Neural cell (in vitro differentiated cells): ENCODE measurements at regions not wholly inside any gene's neighbourhood (a gene's known extent, or its start where the extent isn't known, plus 50 kb on each side); places are given as distances from the start of the nearest gene placed in this dataset.

Source experiments
- H2AFZ ChIP-seq: fragments of 200-600, 300-800 bp; sonication (generic), shearing (Covaris generic); 2 replicates; pipeline ENCODE4 v1.6.0; 2014; ENCODE audit warnings: low read depth, mild to moderate bottlenecking, antibody characterized with exemption, low read length, moderate library complexity
- H3F3A ChIP-seq: fragments of 200-600 bp; shearing (Covaris generic); 2 replicates; pipeline ENCODE4 v1.6.1; 2016; ENCODE audit warnings: mild to moderate bottlenecking, moderate library complexity, mixed read lengths, antibody characterized with exemption, low read length; ENCODE audit not compliant: insufficient read depth, poor library complexity, severe bottlenecking
- H3K27ac ChIP-seq: fragments of 200-600, 300-800 bp; sonication (generic), shearing (Covaris generic); 2 replicates; pipeline ENCODE4 v1.5.1; 2014; ENCODE audit warnings: mild to moderate bottlenecking, low read length, moderate library complexity
- H3K27me3 ChIP-seq: fragments of 300-800, 200-600 bp; sonication (generic), shearing (Covaris generic); 2 replicates; pipeline ENCODE4 v1.6.0; 2014; ENCODE audit warnings: mild to moderate bottlenecking, low read depth, low read length, moderate library complexity; ENCODE audit not compliant: insufficient read depth
- H3K36me3 ChIP-seq: fragments of 300-800, 200-600 bp; sonication (generic), shearing (Covaris generic); 2 replicates; pipeline ENCODE4 v1.5.1; 2014; ENCODE audit warnings: mild to moderate bottlenecking, antibody characterized with exemption, low read length, moderate library complexity; ENCODE audit not compliant: insufficient read depth
- H3K4me2 ChIP-seq: fragments of 300-800, 200-600 bp; sonication (generic), shearing (Covaris generic); 2 replicates; pipeline ENCODE4 v1.6.0; 2014; ENCODE audit warnings: mild to moderate bottlenecking, low read length
- H3K4me3 ChIP-seq: fragments of 300-800, 200-600 bp; sonication (generic), shearing (Covaris generic); 2 replicates; pipeline ENCODE4 v1.5.1; 2014; ENCODE audit warnings: mild to moderate bottlenecking, low read length, moderate library complexity
- H3K79me2 ChIP-seq: fragments of 200-600 bp; shearing (Covaris generic); replicated peaks from 2 replicates; pipeline ENCODE4 v1.6.0; 2014; ENCODE audit warnings: mild to moderate bottlenecking, low read length, moderate library complexity; ENCODE audit not compliant: insufficient read depth
- H3K9ac ChIP-seq: fragments of 300-800, 200-600 bp; sonication (generic), shearing (Covaris generic); 2 replicates; pipeline ENCODE4 v1.6.1; 2016; ENCODE audit warnings: mild to moderate bottlenecking, low read length, mixed read lengths
- H3K9me2 ChIP-seq: fragments of 200-600 bp; shearing (Covaris generic); 2 replicates; pipeline ENCODE4 v1.6.1; 2016; ENCODE audit warnings: mild to moderate bottlenecking, low read length, mixed read lengths; ENCODE audit not compliant: insufficient read depth
- H3K9me3 ChIP-seq: fragments of 200-600, 300-800 bp; sonication (generic), shearing (Covaris generic); 2 replicates; pipeline ENCODE4 v1.6.1; 2016; ENCODE audit warnings: mild to moderate bottlenecking, mixed run types, low read length, moderate library complexity, mixed read lengths
- H4K20me1 ChIP-seq: fragments of 200-600 bp; shearing (Covaris generic); 2 replicates; pipeline ENCODE4 v1.6.1; 2016; ENCODE audit warnings: mild to moderate bottlenecking, mixed run types; ENCODE audit not compliant: insufficient read depth
- CTCF ChIP-seq: fragments of 450-650 bp; IDR thresholded peaks from 2 replicates; pipeline ENCODE4 v1.5.1; 2014; ENCODE audit warnings: antibody characterized with exemption, mild to moderate bottlenecking, moderate library complexity; ENCODE audit not compliant: poor library complexity, severe bottlenecking
- EP300 ChIP-seq: fragments of 450-650 bp; conservative IDR thresholded peaks from 2 replicates; pipeline ENCODE4 v1.6.1; 2014; ENCODE audit warnings: antibody characterized with exemption, mild to moderate bottlenecking, moderate library complexity; ENCODE audit not compliant: poor library complexity, severe bottlenecking
- EZH2 ChIP-seq: fragments of 200-600, 300-800 bp; shearing (Covaris generic), sonication (generic); IDR thresholded peaks from 2 replicates; pipeline ENCODE4 v1.6.1; 2014; ENCODE audit warnings: antibody characterized with exemption, low read length, borderline replicate concordance, mild to moderate bottlenecking; ENCODE audit not compliant: insufficient read depth, poor library complexity, severe bottlenecking
- MXI1 ChIP-seq: fragments of 450-650 bp; conservative IDR thresholded peaks from 2 replicates; pipeline ENCODE4 v1.6.1; 2014; ENCODE audit warnings: antibody characterized with exemption, mild to moderate bottlenecking; ENCODE audit not compliant: poor library complexity, severe bottlenecking
- POLR2AphosphoS5 ChIP-seq: IDR thresholded peaks from 2 replicates; pipeline ENCODE4 v1.6.1; 2012
- RAD21 ChIP-seq: fragments of 450-650 bp; conservative IDR thresholded peaks from 2 replicates; pipeline ENCODE4 v1.6.1; 2014; ENCODE audit warnings: antibody characterized with exemption, mild to moderate bottlenecking, moderate library complexity
- REST ChIP-seq: IDR thresholded peaks from 2 replicates; pipeline ENCODE4 v1.6.1; 2012; ENCODE audit warnings: borderline replicate concordance
- SMC3 ChIP-seq: fragments of 450-650 bp; conservative IDR thresholded peaks from 2 replicates; pipeline ENCODE4 v1.6.1; 2014; ENCODE audit warnings: antibody characterized with exemption, mild to moderate bottlenecking, moderate library complexity; ENCODE audit not compliant: poor library complexity
- TAF1 ChIP-seq: IDR thresholded peaks from 2 replicates; pipeline ENCODE4 v1.6.1; 2012; ENCODE audit warnings: low read depth

- Histone ChIP-seq H3K4me3 (no peak overlapping the region), H2AFZ (no peak overlapping the region), H3K9me2 (no peaks in the 10 kb centered on the region), H3K27ac (no peak overlapping the region), H3K27me3 (no peaks in the 10 kb centered on the region), H3K9me3 (no peaks in the 10 kb centered on the region), H3F3A (no peaks in the 10 kb centered on the region), H4K20me1 (no peaks in the 10 kb centered on the region), H3K4me2 (no peak overlapping the region), H3K9ac (no peak overlapping the region), H3K79me2 (no peaks in the 10 kb centered on the region), H3K36me3 (no peaks in the 10 kb centered on the region)
- TF ChIP-seq POLR2AphosphoS5: no peak
- TF ChIP-seq REST: no peak
- TF ChIP-seq EZH2: no peak
- TF ChIP-seq RAD21: no peak
- TF ChIP-seq CTCF: no peak
- no peak for TF ChIP-seq EP300
- TF ChIP-seq MXI1: no peak
- no peak for TF ChIP-seq SMC3
- TF ChIP-seq TAF1: no peak
Measured at GRCh38 chr1:103160281-103160680, 52.0 kb upstream of the COL11A1 start.
